OCI-LY7 (cell line): ENCODE measurements at regions not wholly inside any gene's neighbourhood (a gene's known extent, or its start where the extent isn't known, plus 50 kb on each side); places are given as distances from the start of the nearest gene placed in this dataset.

ENCODE experiments used
- BruUV-seq: library from RNA; stranded (reverse); fragments of 400-500 nt; replicated peaks from 2 replicates; lab custom pipeline; 2021; lab: Mats Ljungman, UMichigan
- CTCF ChIA-PET: fragments of 300-600 bp; sonication (Branson Sonifier 250); formaldehyde crosslinking; loops from one replicate; lab custom pipeline; 2022; ENCODE audit warnings: antibody characterized with exemption; ENCODE audit not compliant: unreplicated experiment; lab: Charles Lee
- POLR2A ChIA-PET: fragments of 300-600 bp; sonication (Branson Sonifier 250); formaldehyde crosslinking; loops from one replicate; lab custom pipeline; 2022; ENCODE audit warnings: antibody characterized with exemption; lab: Charles Lee
- DNase-seq: peaks from one replicate; pipeline ENCODE4 v3.0.0-alpha.2; 2015; ENCODE audit warnings: low spot score
- H2AFZ ChIP-seq: fragments of 200-600 bp; sonication (generic), shearing (Covaris generic); 2 replicates; pipeline ENCODE4 v1.6.1; 2014; ENCODE audit warnings: mild to moderate bottlenecking, antibody characterized with exemption, low read length, moderate library complexity
- H3K27ac ChIP-seq: fragments of 200-600 bp; sonication (generic); 2 replicates; pipeline ENCODE4 v1.5.1; 2014; ENCODE audit warnings: mixed run types, low read depth, mild to moderate bottlenecking, moderate library complexity, low read length, inconsistent platforms; ENCODE audit not compliant: poor library complexity, severe bottlenecking
- H3K36me3 ChIP-seq: fragments of 200-600 bp; sonication (generic); 2 replicates; pipeline ENCODE4 v1.6.1; 2014; ENCODE audit warnings: mild to moderate bottlenecking, antibody characterized with exemption, low read length, moderate library complexity, mixed read lengths; ENCODE audit not compliant: insufficient read depth
- H3K4me1 ChIP-seq: fragments of 200-600 bp; sonication (generic); 2 replicates; pipeline ENCODE4 v1.5.1; 2014; ENCODE audit warnings: mild to moderate bottlenecking, low read length; ENCODE audit not compliant: insufficient read depth, poor library complexity, severe bottlenecking
- H3K4me2 ChIP-seq: fragments of 200-600 bp; sonication (generic); 2 replicates; pipeline ENCODE4 v1.6.1; 2014; ENCODE audit warnings: mild to moderate bottlenecking, low read length
- H3K4me3 ChIP-seq: fragments of 200-600 bp; sonication (generic); 2 replicates; pipeline ENCODE4 v1.5.1; 2014; ENCODE audit warnings: mild to moderate bottlenecking, low read depth, low read length; ENCODE audit not compliant: poor library complexity, severe bottlenecking
- H3K79me2 ChIP-seq: fragments of 200-600 bp; sonication (generic); 2 replicates; pipeline ENCODE4 v1.6.1; 2016; ENCODE audit warnings: low read depth, mild to moderate bottlenecking, low read length, moderate library complexity, mixed read lengths; ENCODE audit not compliant: insufficient read depth
- H3K9me2 ChIP-seq: fragments of 200-600 bp; sonication (generic); 2 replicates; pipeline ENCODE4 v1.6.1; 2016; ENCODE audit warnings: mild to moderate bottlenecking, low read length, mixed read lengths; ENCODE audit not compliant: insufficient read depth
- H3K9me3 ChIP-seq: fragments of 200-600 bp; sonication (generic); 2 replicates; pipeline ENCODE4 v1.6.1; 2014; ENCODE audit warnings: mild to moderate bottlenecking, mixed run types, low read length, mixed read lengths
- H4K20me1 ChIP-seq: fragments of 200-600 bp; sonication (generic); 2 replicates; pipeline ENCODE4 v1.6.1; 2014; ENCODE audit warnings: mild to moderate bottlenecking, antibody characterized with exemption, low read length, moderate library complexity, mixed read lengths; ENCODE audit not compliant: insufficient read depth
- EZH2phosphoT487 ChIP-seq: fragments of 200-600 bp; sonication (generic); IDR thresholded peaks from 2 replicates; pipeline ENCODE4 v1.6.1; 2018; ENCODE audit warnings: low read depth, borderline replicate concordance, mild to moderate bottlenecking, mixed run types, antibody characterized with exemption, low read length, moderate library complexity, mixed read lengths
- intact Hi-C: fragments of 100-400 bp; cut with micrococcal nuclease; formaldehyde crosslinking; loops from one replicate; pipeline ENCODE4 v1.10.0; 2022; ENCODE audit not compliant: unreplicated experiment
- TF ChIP-seq, protein P1 (sequence below): fragments of 200-600 bp; sonication (generic); conservative IDR thresholded peaks from 2 replicates; pipeline ENCODE4 v1.5.1; 2014; ENCODE audit warnings: mild to moderate bottlenecking, antibody characterized with exemption, low read length, moderate library complexity, mixed read lengths

DNA sequence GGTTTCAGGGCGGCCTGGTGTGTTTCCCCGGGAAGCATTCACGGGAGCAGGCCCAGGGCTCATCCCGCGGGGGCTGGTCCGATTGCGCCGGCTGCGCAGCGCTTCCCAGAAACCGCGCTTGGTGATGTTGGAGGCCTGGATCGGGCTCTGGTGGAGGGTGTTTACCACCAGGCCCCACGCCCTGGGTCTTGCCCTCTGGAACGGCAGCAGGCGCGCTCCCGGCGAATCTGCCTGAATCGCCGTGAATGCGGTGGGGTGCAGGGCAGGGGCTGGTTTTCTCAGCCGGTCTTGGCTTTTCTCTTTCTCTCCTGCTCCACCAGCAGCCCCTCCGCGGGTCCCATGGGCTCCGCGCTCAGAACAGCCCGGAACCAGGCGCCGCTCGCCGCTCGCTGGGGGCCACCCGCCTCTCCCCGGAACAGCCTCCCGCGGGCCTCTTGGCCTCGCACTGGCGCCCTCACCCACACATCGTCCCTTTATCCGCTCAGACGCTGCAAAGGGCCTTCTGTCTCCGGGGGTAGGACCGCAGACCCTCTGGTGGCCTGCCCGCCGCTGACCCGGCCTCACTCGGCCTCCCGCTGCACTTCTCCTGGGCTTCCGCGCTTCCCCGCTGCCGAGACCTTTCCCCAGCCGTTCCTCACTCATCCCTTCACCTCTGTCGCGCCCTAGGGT, 69.4 kb upstream of the GJB6 start:
- no peaks in the 10 kb centered on the region for H3K4me1 ChIP-seq
- H3K79me2 ChIP-seq: no peaks in the 10 kb centered on the region
- H3K4me2 ChIP-seq: no peak overlapping the region
- H2AFZ ChIP-seq: no peak overlapping the region
- H3K9me2 ChIP-seq: no peaks in the 10 kb centered on the region
- H3K4me3 ChIP-seq: no peak overlapping the region
- BruUV-seq: no TSS peak
- intact Hi-C loops: no loop called here
- ChIA-PET CTCF (no interaction called here), POLR2A (no interaction called here)
- TF ChIP-seq, protein P1, sequence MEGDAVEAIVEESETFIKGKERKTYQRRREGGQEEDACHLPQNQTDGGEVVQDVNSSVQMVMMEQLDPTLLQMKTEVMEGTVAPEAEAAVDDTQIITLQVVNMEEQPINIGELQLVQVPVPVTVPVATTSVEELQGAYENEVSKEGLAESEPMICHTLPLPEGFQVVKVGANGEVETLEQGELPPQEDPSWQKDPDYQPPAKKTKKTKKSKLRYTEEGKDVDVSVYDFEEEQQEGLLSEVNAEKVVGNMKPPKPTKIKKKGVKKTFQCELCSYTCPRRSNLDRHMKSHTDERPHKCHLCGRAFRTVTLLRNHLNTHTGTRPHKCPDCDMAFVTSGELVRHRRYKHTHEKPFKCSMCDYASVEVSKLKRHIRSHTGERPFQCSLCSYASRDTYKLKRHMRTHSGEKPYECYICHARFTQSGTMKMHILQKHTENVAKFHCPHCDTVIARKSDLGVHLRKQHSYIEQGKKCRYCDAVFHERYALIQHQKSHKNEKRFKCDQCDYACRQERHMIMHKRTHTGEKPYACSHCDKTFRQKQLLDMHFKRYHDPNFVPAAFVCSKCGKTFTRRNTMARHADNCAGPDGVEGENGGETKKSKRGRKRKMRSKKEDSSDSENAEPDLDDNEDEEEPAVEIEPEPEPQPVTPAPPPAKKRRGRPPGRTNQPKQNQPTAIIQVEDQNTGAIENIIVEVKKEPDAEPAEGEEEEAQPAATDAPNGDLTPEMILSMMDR: no peak
- TF ChIP-seq EZH2phosphoT487: no peak
- DNase-seq: no peak
- no peak overlapping the region for H3K27ac ChIP-seq
- H3K36me3 ChIP-seq: no peaks in the 10 kb centered on the region
- no peaks in the 10 kb centered on the region for H3K9me3 ChIP-seq
- H4K20me1 ChIP-seq: no peaks in the 10 kb centered on the region

DNA sequence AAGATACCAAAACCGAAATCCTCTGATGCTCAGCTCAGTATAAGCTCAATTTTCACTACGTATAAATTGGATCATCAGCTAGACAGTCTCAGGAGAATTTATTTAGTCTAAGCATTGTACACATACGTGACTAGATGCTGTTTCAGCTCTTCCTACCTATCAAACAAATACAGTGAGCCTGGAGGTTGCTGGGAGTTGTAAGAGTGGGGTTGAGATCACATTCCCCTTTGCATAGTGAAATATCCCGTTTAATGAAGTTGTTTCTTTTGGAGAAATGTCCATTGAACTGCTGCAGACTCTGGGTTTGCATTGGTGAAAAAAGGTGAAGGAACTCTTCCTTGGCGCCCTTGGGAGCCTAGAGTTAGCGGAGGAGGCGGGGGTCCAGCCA, 68.9 kb upstream of the GJB6 start:
- CTCF ChIA-PET: no interaction called here
- Histone ChIP-seq H3K4me1 (no peaks in the 10 kb centered on the region), H3K4me3 (no peak overlapping the region), H3K4me2 (no peak overlapping the region), H4K20me1 (no peaks in the 10 kb centered on the region), H3K79me2 (no peaks in the 10 kb centered on the region), H3K9me3 (no peaks in the 10 kb centered on the region), H2AFZ (no peak overlapping the region), H3K36me3 (no peaks in the 10 kb centered on the region), H3K27ac (no peak overlapping the region), H3K9me2 (no peaks in the 10 kb centered on the region)
- BruUV-seq: no TSS peak
- no peak for DNase-seq
- POLR2A ChIA-PET: interaction anchor here (0.8 kb wide), 1 partner anchor 23 kb away, joined by 3 read pairs; no protein-coding TSS in a partner anchor
- no peak for TF ChIP-seq EZH2phosphoT487
- TF ChIP-seq, protein P1: no peak
- intact Hi-C loops: no loop called here

DNA sequence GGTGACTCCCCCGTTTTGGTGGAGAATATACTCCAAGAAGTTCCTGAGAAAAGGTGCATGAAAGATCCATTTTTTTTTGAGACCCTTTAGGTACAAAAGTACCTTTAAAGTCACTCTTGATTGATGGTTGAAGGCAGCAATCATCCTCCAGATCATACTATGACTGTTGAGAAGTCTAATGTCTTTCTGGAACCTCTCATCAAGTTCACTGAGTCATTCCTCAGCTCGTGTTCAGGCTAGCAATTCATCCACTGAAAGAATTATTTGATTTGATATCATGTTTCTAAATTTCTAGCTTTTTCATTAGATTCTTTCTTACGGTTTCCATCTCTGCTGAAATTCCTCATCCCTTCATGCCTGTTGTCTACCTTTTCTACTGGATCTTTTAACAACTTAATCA, 65.1 kb upstream of the GJB6 start:
- no peaks in the 10 kb centered on the region for H3K9me3 ChIP-seq
- H4K20me1 ChIP-seq: no peaks in the 10 kb centered on the region
- ChIA-PET CTCF (no interaction called here), POLR2A (interaction anchor here (0.6 kb wide), 1 partner anchor 790 kb away, joined by 3 read pairs; no protein-coding TSS in a partner anchor)
- no peak for TF ChIP-seq EZH2phosphoT487
- TF ChIP-seq, protein P1: no peak
- no peak for DNase-seq
- H3K4me2 ChIP-seq: no peak overlapping the region
- intact Hi-C loops: no loop called here
- H3K27ac ChIP-seq: no peak overlapping the region
- no peaks in the 10 kb centered on the region for H3K79me2 ChIP-seq
- H2AFZ ChIP-seq: no peak overlapping the region
- H3K4me1 ChIP-seq: no peaks in the 10 kb centered on the region
- no TSS peak for BruUV-seq
- H3K9me2 ChIP-seq: no peaks in the 10 kb centered on the region
- H3K4me3 ChIP-seq: no peak overlapping the region
- H3K36me3 ChIP-seq: no peaks in the 10 kb centered on the region
